Endothelial cell of umbilical vein (primary cell): ENCODE measurements at regions not wholly inside any gene's neighbourhood (a gene's known extent, or its start where the extent isn't known, plus 50 kb on each side); places are given as distances from the start of the nearest gene placed in this dataset.

Experiments
- BruUV-seq: library from RNA; stranded (reverse); fragments of 400-500 nt; replicated peaks from 2 replicates; lab custom pipeline; 2021; lab: Mats Ljungman, UMichigan
- CTCF ChIA-PET: fragments of 300-600, 350-600 bp; sonication (Branson Sonifier 250); formaldehyde crosslinking; loops from one replicate; lab custom pipeline; 2021; ENCODE audit warnings: antibody characterized with exemption, inconsistent platforms; lab: Charles Lee
- POLR2A ChIA-PET: fragments of 300-600, 350-600 bp; sonication (Branson Sonifier 250); formaldehyde crosslinking; loops from one replicate; lab custom pipeline; 2021; ENCODE audit warnings: antibody characterized with exemption, inconsistent platforms; lab: Charles Lee
- DNase-seq: peaks from one replicate; pipeline ENCODE4 v3.0.0-alpha.2; 2011; ENCODE audit warnings: low read depth, low spot score
- FAIRE-seq: peaks from 2 replicates; lab custom pipeline; 2011; peaks lifted over from hg19 to GRCh38; lab: Jason Lieb, UNC
- H2AFZ ChIP-seq: 2 replicates; pipeline ENCODE4 v1.6.0; 2012; ENCODE audit warnings: low read depth, low read length, control low read depth, inconsistent platforms
- H3K27ac ChIP-seq: 2 replicates; pipeline ENCODE4 v1.5.1; 2011; ENCODE audit warnings: low read depth, mild to moderate bottlenecking, control low read depth, low read length, moderate library complexity; ENCODE audit not compliant: insufficient read depth
- H3K27me3 ChIP-seq, 2 experiments: 2 replicates each; pipeline versions ENCODE4 v1.6.0 to v1.6.1; 2011; ENCODE audit warnings: low read length in 2 of 2, mixed read lengths in 1 of 2; ENCODE audit not compliant: control insufficient read depth in 2 of 2, insufficient read depth in 2 of 2
- H3K36me3 ChIP-seq, 2 experiments: 2 replicates in 1 of 2; 3 replicates in 1 of 2; pipeline ENCODE4 v1.5.1; 2011; ENCODE audit warnings: low read length in 2 of 2, mild to moderate bottlenecking in 1 of 2, moderate library complexity in 1 of 2; ENCODE audit not compliant: control insufficient read depth in 2 of 2, insufficient read depth in 2 of 2; ENCODE audit errors: extremely low read depth in 1 of 2
- H3K4me1 ChIP-seq: 3 replicates; pipeline ENCODE4 v1.5.1; 2011; ENCODE audit warnings: mild to moderate bottlenecking, low read length; ENCODE audit not compliant: control insufficient read depth, insufficient read depth; ENCODE audit errors: extremely low read depth
- H3K4me2 ChIP-seq: 2 replicates; pipeline ENCODE4 v1.6.1; 2011; ENCODE audit warnings: low read length, control low read depth, mixed read lengths; ENCODE audit not compliant: insufficient read depth
- H3K4me3 ChIP-seq, 3 experiments: fragments of 200-600 bp in 1 of 3; sonication (generic), shearing (Covaris generic) in 1 of 3; replicated peaks in 1 of 3; 2 replicates each; pipeline ENCODE4 v1.5.1; 2011 to 2016; ENCODE audit warnings: control low read depth in 3 of 3, low read length in 3 of 3, mild to moderate bottlenecking in 2 of 3, inconsistent platforms in 1 of 3, low read depth in 1 of 3, moderate library complexity in 1 of 3; ENCODE audit not compliant: insufficient read depth in 1 of 3
- H3K79me2 ChIP-seq: 2 replicates; pipeline ENCODE4 v1.6.0; 2012; ENCODE audit warnings: low read length, inconsistent platforms; ENCODE audit not compliant: control insufficient read depth, insufficient read depth
- H3K9ac ChIP-seq: replicated peaks from 2 replicates; pipeline ENCODE3; 2011; ENCODE audit warnings: low read length, control low read depth; ENCODE audit not compliant: insufficient read depth; ENCODE audit errors: extremely low read depth
- H3K9me1 ChIP-seq: replicated peaks from 3 replicates; pipeline ENCODE4 v1.6.0; 2011; ENCODE audit warnings: mild to moderate bottlenecking, low read length; ENCODE audit not compliant: control insufficient read depth, insufficient read depth; ENCODE audit errors: extremely low read depth
- H3K9me3 ChIP-seq: replicated peaks from 2 replicates; pipeline ENCODE4 v1.5.1; 2012; ENCODE audit warnings: low read length, inconsistent platforms; ENCODE audit not compliant: control insufficient read depth, insufficient read depth
- H4K20me1 ChIP-seq: replicated peaks from 2 replicates; pipeline ENCODE3; 2011; ENCODE audit warnings: mild to moderate bottlenecking, low read length; ENCODE audit not compliant: control insufficient read depth, insufficient read depth; ENCODE audit errors: extremely low read depth
- CTCF ChIP-seq, 2 donors: IDR thresholded peaks; 1 replicate in 1 of 2; 2 replicates in 1 of 2; pipeline ENCODE4 v1.5.1; 2011; ENCODE audit warnings: low read length in 2 of 2, mild to moderate bottlenecking in 2 of 2, moderate library complexity in 2 of 2, control low read depth in 1 of 2, inconsistent platforms in 1 of 2, low read depth in 1 of 2; ENCODE audit not compliant: insufficient read depth in 1 of 2; ENCODE audit errors: extremely low read depth in 1 of 2
- EZH2 ChIP-seq: IDR thresholded peaks from 2 replicates; pipeline ENCODE4 v1.6.1; 2012; ENCODE audit warnings: borderline replicate concordance, low read depth, mild to moderate bottlenecking, moderate library complexity, low read length, inconsistent platforms; ENCODE audit not compliant: severe bottlenecking
- FOS ChIP-seq: IDR thresholded peaks from 2 replicates; pipeline ENCODE4 v1.6.1; 2011; ENCODE audit warnings: mild to moderate bottlenecking, low read length, moderate library complexity, borderline replicate concordance; ENCODE audit not compliant: insufficient read depth
- GATA2 ChIP-seq: IDR thresholded peaks from 2 replicates; pipeline ENCODE4 v1.7.0; 2011; ENCODE audit warnings: low read depth, mild to moderate bottlenecking, moderate library complexity, mixed read lengths, low read length; ENCODE audit not compliant: insufficient read length, insufficient read depth
- JUN ChIP-seq: IDR thresholded peaks from 2 replicates; pipeline ENCODE4 v1.6.1; 2011; ENCODE audit warnings: borderline replicate concordance, low read depth; ENCODE audit not compliant: insufficient read length, insufficient read depth
- MYC ChIP-seq: IDR thresholded peaks from one replicate; pipeline ENCODE4 v1.6.1; 2011; ENCODE audit warnings: mild to moderate bottlenecking, low read depth, low read length
- POLR2A ChIP-seq: IDR thresholded peaks from 2 replicates; pipeline ENCODE4 v1.6.1; 2012; ENCODE audit warnings: low read depth, mild to moderate bottlenecking, control low read depth, low read length
- POLR2AphosphoS5 ChIP-seq: IDR thresholded peaks from 2 replicates; pipeline ENCODE4 v1.6.1; 2012; ENCODE audit warnings: low read depth, mild to moderate bottlenecking, control low read depth, low read length, moderate library complexity; ENCODE audit not compliant: insufficient read depth
- dilution Hi-C: fragments of 300-500 bp; cut with MboI; formaldehyde crosslinking; loops from one replicate; pipeline ENCODE4 v1.15.0; 2019; ENCODE audit warnings: low sequenced_read_pairs; ENCODE audit not compliant: extremely low pct_ligation_motif_present
- intact Hi-C: fragments of 100-400 bp; cut with micrococcal nuclease; formaldehyde crosslinking; loops from one replicate; pipeline ENCODE4 v1.10.0; 2022
- TF ChIP-seq, protein P1 (sequence below): IDR thresholded peaks from 2 replicates; pipeline ENCODE4 v1.6.1; 2011; ENCODE audit not compliant: insufficient read depth, insufficient read length

GRCh38 chr4:27366104-27366823, 505.6 kb downstream of the STIM2 start:
- H3K4me3 ChIP-seq: no peak overlapping the region
- H3K27me3 ChIP-seq: no peaks in the 10 kb centered on the region
- H3K9me3 ChIP-seq: no peaks in the 10 kb centered on the region
- CTCF ChIA-PET: no interaction called here
- H3K4me2 ChIP-seq: no peak overlapping the region
- dilution Hi-C loops (no loop called here), intact Hi-C loops (no loop called here)
- no peak for FAIRE-seq
- no peaks in the 10 kb centered on the region for H3K4me1 ChIP-seq
- H3K9me1 ChIP-seq: no peaks in the 10 kb centered on the region
- no peak overlapping the region for H2AFZ ChIP-seq
- no peak for DNase-seq
- no peaks in the 10 kb centered on the region for H4K20me1 ChIP-seq
- no peak for TF ChIP-seq EZH2
- TF ChIP-seq GATA2: no peak
- TF ChIP-seq POLR2A: no peak
- TF ChIP-seq FOS: no peak
- TF ChIP-seq POLR2AphosphoS5: no peak
- no peak for TF ChIP-seq MYC
- no peak for TF ChIP-seq CTCF (IDR thresholded peaks at IDR 0.05; ENCODE audit: extremely low read depth in 1 of 2, insufficient read depth in 1 of 2, low read depth in 1 of 2, low read length in 2 of 2)
- TF ChIP-seq, protein P1, sequence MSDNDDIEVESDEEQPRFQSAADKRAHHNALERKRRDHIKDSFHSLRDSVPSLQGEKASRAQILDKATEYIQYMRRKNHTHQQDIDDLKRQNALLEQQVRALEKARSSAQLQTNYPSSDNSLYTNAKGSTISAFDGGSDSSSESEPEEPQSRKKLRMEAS: no peak
- no peak for TF ChIP-seq JUN
- POLR2A ChIA-PET: no interaction called here
- no peak overlapping the region for H3K9ac ChIP-seq
- no peaks in the 10 kb centered on the region for H3K36me3 ChIP-seq
- no TSS peak for BruUV-seq
- no peaks in the 10 kb centered on the region for H3K79me2 ChIP-seq
- H3K27ac ChIP-seq: no peak overlapping the region
